ENCODE measurements at regions not wholly inside any gene's neighbourhood (a gene's known extent, or its start where the extent isn't known, plus 50 kb on each side); places are given as distances from the start of the nearest gene placed in this dataset.
A peak's percentile ranks its signal among the peaks of the same experiment; 100 is the strongest.

DNA sequence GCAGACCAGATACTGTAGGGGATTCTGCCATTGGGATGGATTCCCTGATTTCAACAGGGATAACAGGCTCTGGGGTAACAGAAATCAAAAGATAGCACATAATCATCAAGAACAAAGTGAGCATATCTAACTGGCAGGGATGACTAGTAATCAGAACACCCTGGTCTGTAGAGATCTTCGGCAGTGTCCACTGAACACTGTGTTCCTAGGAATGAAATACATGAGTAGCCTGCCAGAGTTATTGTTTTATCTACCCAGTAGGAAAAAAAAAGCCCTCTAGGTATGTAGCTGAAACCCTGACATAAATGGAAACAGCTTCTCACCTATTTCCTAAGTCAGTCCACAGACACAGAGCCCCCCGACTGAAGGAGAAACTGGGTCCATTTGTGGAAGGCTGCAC, 340.3 kb upstream of the ZNF385D start:
- no peak for DNase-seq (ENCODE audit: unreplicated experiment)
- BruUV-seq (replicated peaks) = no TSS peak
- Mint-ChIP-seq H3K9me3 (ENCODE audit: unreplicated experiment) (no peaks in the 10 kb centered on the region), H3K27me3 (ENCODE audit: insufficient read depth, unreplicated experiment) (no peaks in the 10 kb centered on the region), H3K4me1 (ENCODE audit: insufficient read depth, unreplicated experiment) (no peaks in the 10 kb centered on the region), H3K4me3 (ENCODE audit: unreplicated experiment) (no peak overlapping the region), H3K36me3 (ENCODE audit: insufficient read depth, unreplicated experiment) (no peaks in the 10 kb centered on the region), H3K27ac (ENCODE audit: low read depth, unreplicated experiment) (no peak overlapping the region)
- intact Hi-C loops (cut with micrococcal nuclease) = no loop called here
- TF ChIP-seq, protein P1, sequence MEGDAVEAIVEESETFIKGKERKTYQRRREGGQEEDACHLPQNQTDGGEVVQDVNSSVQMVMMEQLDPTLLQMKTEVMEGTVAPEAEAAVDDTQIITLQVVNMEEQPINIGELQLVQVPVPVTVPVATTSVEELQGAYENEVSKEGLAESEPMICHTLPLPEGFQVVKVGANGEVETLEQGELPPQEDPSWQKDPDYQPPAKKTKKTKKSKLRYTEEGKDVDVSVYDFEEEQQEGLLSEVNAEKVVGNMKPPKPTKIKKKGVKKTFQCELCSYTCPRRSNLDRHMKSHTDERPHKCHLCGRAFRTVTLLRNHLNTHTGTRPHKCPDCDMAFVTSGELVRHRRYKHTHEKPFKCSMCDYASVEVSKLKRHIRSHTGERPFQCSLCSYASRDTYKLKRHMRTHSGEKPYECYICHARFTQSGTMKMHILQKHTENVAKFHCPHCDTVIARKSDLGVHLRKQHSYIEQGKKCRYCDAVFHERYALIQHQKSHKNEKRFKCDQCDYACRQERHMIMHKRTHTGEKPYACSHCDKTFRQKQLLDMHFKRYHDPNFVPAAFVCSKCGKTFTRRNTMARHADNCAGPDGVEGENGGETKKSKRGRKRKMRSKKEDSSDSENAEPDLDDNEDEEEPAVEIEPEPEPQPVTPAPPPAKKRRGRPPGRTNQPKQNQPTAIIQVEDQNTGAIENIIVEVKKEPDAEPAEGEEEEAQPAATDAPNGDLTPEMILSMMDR (IDR thresholded peaks at IDR 0.05; ENCODE audit: unreplicated experiment) = no peak
- ChIA-PET POLR2A (interaction anchor here (0.6 kb wide), 1 partner anchor 1957 kb away, joined by 3 read pairs; no protein-coding TSS in a partner anchor), CTCF (interaction anchor here (0.6 to 3.5 kb wide), 5 partner anchors 21 to 595 kb away, joined by 3 to 33 read pairs (median 6); no protein-coding TSS in a partner anchor)

DNA sequence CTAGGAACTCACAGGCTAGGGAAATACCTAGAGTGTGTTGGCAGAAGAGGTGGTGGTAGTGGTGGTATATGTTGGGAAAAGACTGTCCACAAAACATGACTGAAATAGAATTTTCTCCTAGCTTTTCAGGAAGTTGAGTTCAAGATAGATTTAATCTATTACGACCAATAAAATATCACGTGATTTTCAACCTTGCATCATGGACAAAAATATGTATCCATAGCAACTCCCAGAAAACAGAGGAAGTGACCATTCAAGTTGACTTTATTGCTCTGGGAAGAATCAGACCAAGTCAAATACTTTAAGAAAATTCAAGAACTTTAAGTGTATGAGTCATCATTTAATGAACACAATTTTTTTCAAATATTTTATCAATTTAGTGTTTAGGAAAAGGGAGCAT, 347.0 kb upstream of the ZNF385D start:
- Mint-ChIP-seq H3K9me3 (ENCODE audit: unreplicated experiment) (no peaks in the 10 kb centered on the region), H3K4me3 (ENCODE audit: unreplicated experiment) (no peak overlapping the region), H3K27ac (ENCODE audit: low read depth, unreplicated experiment) (no peak overlapping the region), H3K27me3 (ENCODE audit: insufficient read depth, unreplicated experiment) (no peaks in the 10 kb centered on the region), H3K4me1 (ENCODE audit: insufficient read depth, unreplicated experiment) (no peaks in the 10 kb centered on the region), H3K36me3 (ENCODE audit: insufficient read depth, unreplicated experiment) (no peaks in the 10 kb centered on the region)
- CTCF ChIA-PET = interaction anchor here (0.7 to 1.4 kb wide), 4 partner anchors 9 to 131 kb away, joined by 3 to 6 read pairs (median 4); no protein-coding TSS in a partner anchor
- POLR2A ChIA-PET = interaction anchor here (0.6 kb wide), 1 partner anchor 8 kb away, joined by 4 read pairs; no protein-coding TSS in a partner anchor
- DNase-seq (ENCODE audit: unreplicated experiment) = no peak
- TF ChIP-seq, protein P1 (IDR thresholded peaks at IDR 0.05; ENCODE audit: unreplicated experiment) = no peak
- no TSS peak for BruUV-seq (replicated peaks)
- intact Hi-C loops (cut with micrococcal nuclease) = no loop called here

DNA sequence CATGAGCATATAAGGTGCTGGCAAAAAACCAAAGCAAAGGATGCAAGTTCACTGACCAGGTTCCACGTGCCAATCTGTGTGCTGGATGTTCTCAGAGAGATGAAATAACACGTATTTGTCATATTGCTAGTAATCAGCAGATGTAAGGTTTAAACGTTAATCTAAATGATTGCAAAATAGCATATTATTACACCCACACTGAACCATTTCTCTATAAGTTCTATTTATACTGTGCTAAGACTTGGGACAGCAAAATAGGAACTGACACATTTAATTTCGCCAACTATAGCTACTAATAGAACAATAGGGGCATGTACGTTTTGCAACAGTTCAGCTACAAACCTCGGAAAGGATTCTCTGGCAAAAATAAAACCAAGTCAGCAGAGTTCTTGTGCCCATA, 350.3 kb upstream of the ZNF385D start:
- Mint-ChIP-seq H3K4me1 (ENCODE audit: insufficient read depth, unreplicated experiment) (peaks cover 1% of the 10 kb centered on the region), H3K4me3 (ENCODE audit: unreplicated experiment) (no peak overlapping the region), H3K9me3 (ENCODE audit: unreplicated experiment) (no peaks in the 10 kb centered on the region), H3K27me3 (ENCODE audit: insufficient read depth, unreplicated experiment) (no peaks in the 10 kb centered on the region), H3K27ac (ENCODE audit: low read depth, unreplicated experiment) (no peak overlapping the region), H3K36me3 (ENCODE audit: insufficient read depth, unreplicated experiment) (no peaks in the 10 kb centered on the region)
- ChIA-PET CTCF (no interaction called here), POLR2A (interaction anchor here (0.9 kb wide), 1 partner anchor 1176 kb away, joined by 4 read pairs; no protein-coding TSS in a partner anchor)
- intact Hi-C loops (cut with micrococcal nuclease) = no loop called here
- BruUV-seq (replicated peaks) = no TSS peak
- peak; percentile 36 for DNase-seq (ENCODE audit: unreplicated experiment)
- TF ChIP-seq, protein P1 (IDR thresholded peaks at IDR 0.05; ENCODE audit: unreplicated experiment) = no peak

DNA sequence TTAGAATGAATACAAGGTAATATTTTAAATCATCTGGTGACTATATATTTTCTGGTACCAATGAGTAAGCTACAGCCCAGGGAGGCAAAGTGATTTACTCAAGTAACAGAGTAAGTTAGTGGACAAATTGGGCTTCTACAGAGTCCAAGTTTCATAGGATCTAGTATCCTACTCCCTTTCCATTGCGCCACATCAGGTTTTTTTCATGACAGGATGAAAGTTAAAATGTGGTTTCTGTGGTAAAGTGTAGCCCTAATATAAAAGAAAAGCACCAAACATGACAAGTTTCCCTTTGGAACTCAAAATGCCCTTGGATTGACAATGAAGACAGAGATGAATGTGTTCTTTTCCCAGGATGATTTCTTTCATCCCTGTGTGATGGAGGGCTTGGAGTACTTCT, 350.8 kb upstream of the ZNF385D start:
- DNase-seq (ENCODE audit: unreplicated experiment) = peak; percentile 22
- Mint-ChIP-seq H3K36me3 (ENCODE audit: insufficient read depth, unreplicated experiment) (no peaks in the 10 kb centered on the region), H3K4me1 (ENCODE audit: insufficient read depth, unreplicated experiment) (peaks cover 6% of the 10 kb centered on the region), H3K4me3 (ENCODE audit: unreplicated experiment) (no peak overlapping the region), H3K9me3 (ENCODE audit: unreplicated experiment) (no peaks in the 10 kb centered on the region), H3K27me3 (ENCODE audit: insufficient read depth, unreplicated experiment) (no peaks in the 10 kb centered on the region), H3K27ac (ENCODE audit: low read depth, unreplicated experiment) (no peak overlapping the region)
- ChIA-PET POLR2A (interaction anchor here (0.9 kb wide), 1 partner anchor 1177 kb away, joined by 4 read pairs; no protein-coding TSS in a partner anchor), CTCF (no interaction called here)
- intact Hi-C loops (cut with micrococcal nuclease) = no loop called here
- TF ChIP-seq, protein P1 (IDR thresholded peaks at IDR 0.05; ENCODE audit: unreplicated experiment) = no peak
- no TSS peak for BruUV-seq (replicated peaks)

Data from MCF 10A (cell line).